Chondrocyte (in vitro differentiated cells): ENCODE measurements at regions not wholly inside any gene's neighbourhood (a gene's known extent, or its start where the extent isn't known, plus 50 kb on each side); places are given as distances from the start of the nearest gene placed in this dataset.

ENCODE experiments used
- DNase-seq: peaks from one replicate; pipeline ENCODE4 v3.0.0; 2021; ENCODE audit warnings: mixed read lengths, low spot score
- H3K27ac Mint-ChIP-seq: one replicate; pipeline ENCODE4 v1.8.0; 2021; ENCODE audit warnings: mild to moderate bottlenecking, moderate library complexity, mixed read lengths; ENCODE audit not compliant: unreplicated experiment
- H3K27me3 Mint-ChIP-seq: 2 replicates; pipeline ENCODE4 v1.8.0; 2021; ENCODE audit warnings: low read depth, mixed read lengths
- H3K36me3 Mint-ChIP-seq: 2 replicates; pipeline ENCODE4 v1.8.0; 2021; ENCODE audit warnings: low read depth, mixed read lengths
- H3K4me1 Mint-ChIP-seq: 2 replicates; pipeline ENCODE4 v1.8.0; 2021; ENCODE audit warnings: low read depth, mild to moderate bottlenecking, mixed read lengths
- H3K4me3 Mint-ChIP-seq: one replicate; pipeline ENCODE4 v1.8.0; 2021; ENCODE audit warnings: mild to moderate bottlenecking, moderate library complexity, mixed read lengths; ENCODE audit not compliant: unreplicated experiment
- H3K9me3 Mint-ChIP-seq: 2 replicates; pipeline ENCODE4 v1.8.0; 2021; ENCODE audit warnings: low read depth, mixed read lengths
- TF ChIP-seq, protein P1 (sequence below): fragments of 200-600 bp; sonication (generic); IDR thresholded peaks from 2 replicates; pipeline ENCODE4 v1.5.0; 2021; ENCODE audit warnings: antibody characterized with exemption, mild to moderate bottlenecking, moderate library complexity

DNA sequence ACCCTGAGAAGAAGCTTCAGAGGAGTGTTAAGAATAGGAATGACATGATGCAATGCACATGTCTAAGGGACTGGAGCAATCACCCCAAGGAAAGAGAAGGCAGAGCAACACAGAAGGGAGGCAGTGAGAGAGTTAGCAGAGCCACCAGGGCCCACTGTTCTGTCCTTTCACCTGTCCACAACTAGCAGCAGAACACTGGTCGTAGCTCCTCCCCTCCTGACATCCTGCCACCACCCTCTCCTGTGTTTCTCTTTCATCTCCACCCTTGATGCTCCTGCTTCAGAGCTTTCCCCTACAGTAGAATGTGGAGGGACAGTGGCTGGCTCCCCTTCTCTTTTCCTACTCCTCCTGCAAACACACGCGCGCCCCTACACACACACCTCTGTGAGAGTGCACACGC is 483.4 kb upstream of the KIF2A start:
- peaks cover 4% of the 10 kb centered on the region for H3K4me1 Mint-ChIP-seq
- DNase-seq: no peak
- no peaks in the 10 kb centered on the region for H3K36me3 Mint-ChIP-seq
- no peaks in the 10 kb centered on the region for H3K27me3 Mint-ChIP-seq
- H3K9me3 Mint-ChIP-seq: no peaks in the 10 kb centered on the region
- H3K4me3 Mint-ChIP-seq: no peak overlapping the region
- TF ChIP-seq, protein P1, sequence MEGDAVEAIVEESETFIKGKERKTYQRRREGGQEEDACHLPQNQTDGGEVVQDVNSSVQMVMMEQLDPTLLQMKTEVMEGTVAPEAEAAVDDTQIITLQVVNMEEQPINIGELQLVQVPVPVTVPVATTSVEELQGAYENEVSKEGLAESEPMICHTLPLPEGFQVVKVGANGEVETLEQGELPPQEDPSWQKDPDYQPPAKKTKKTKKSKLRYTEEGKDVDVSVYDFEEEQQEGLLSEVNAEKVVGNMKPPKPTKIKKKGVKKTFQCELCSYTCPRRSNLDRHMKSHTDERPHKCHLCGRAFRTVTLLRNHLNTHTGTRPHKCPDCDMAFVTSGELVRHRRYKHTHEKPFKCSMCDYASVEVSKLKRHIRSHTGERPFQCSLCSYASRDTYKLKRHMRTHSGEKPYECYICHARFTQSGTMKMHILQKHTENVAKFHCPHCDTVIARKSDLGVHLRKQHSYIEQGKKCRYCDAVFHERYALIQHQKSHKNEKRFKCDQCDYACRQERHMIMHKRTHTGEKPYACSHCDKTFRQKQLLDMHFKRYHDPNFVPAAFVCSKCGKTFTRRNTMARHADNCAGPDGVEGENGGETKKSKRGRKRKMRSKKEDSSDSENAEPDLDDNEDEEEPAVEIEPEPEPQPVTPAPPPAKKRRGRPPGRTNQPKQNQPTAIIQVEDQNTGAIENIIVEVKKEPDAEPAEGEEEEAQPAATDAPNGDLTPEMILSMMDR: no peak
- H3K27ac Mint-ChIP-seq: no peak overlapping the region

DNA sequence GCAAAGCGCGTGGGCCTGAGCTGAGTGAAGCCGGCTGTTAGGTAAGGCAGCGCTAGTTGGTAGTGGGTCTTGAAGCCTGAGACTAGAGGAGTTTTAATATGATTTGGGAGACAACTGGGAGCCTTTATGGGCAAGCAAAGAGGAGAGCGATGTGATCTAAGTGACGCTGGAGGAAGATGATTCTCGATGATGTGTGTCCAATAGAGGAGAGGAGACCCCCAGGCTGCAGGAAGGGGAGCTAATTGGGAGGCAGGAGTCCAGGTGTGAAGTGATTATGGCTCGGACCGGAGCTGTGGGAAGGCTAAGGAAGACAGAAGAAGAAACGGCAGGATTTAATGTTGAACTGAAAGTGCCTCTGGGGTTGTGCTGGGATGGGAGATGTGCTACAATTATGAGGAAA is 482.9 kb upstream of the KIF2A start:
- Mint-ChIP-seq H3K4me3 (no peak overlapping the region), H3K4me1 (no peaks in the 10 kb centered on the region), H3K9me3 (no peaks in the 10 kb centered on the region), H3K27ac (no peak overlapping the region), H3K36me3 (no peaks in the 10 kb centered on the region), H3K27me3 (no peaks in the 10 kb centered on the region)
- TF ChIP-seq, protein P1: no peak
- DNase-seq: no peak

DNA sequence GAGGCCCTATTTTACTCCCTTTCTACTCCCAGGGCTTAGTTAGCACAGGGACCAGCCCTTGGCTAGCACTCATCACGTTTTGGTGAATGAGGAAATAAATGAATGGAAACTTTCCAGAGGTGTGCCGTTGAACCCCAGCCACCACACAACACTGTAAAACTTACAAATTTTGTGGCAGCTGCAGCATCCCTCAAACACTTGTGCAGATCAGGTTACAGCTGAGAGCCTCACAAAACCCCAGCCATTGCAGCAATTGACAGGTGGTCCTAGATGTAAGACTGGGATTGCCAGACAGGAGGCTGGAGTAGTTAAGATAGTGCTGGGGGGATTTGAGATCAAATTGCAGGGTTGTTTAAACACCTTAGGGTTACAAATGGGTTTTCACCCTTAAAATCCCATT is 482.2 kb upstream of the KIF2A start:
- no peak overlapping the region for H3K4me3 Mint-ChIP-seq
- no peaks in the 10 kb centered on the region for H3K4me1 Mint-ChIP-seq
- no peaks in the 10 kb centered on the region for H3K36me3 Mint-ChIP-seq
- TF ChIP-seq, protein P1: no peak
- no peak for DNase-seq
- no peaks in the 10 kb centered on the region for H3K27me3 Mint-ChIP-seq
- no peaks in the 10 kb centered on the region for H3K9me3 Mint-ChIP-seq
- no peak overlapping the region for H3K27ac Mint-ChIP-seq

DNA sequence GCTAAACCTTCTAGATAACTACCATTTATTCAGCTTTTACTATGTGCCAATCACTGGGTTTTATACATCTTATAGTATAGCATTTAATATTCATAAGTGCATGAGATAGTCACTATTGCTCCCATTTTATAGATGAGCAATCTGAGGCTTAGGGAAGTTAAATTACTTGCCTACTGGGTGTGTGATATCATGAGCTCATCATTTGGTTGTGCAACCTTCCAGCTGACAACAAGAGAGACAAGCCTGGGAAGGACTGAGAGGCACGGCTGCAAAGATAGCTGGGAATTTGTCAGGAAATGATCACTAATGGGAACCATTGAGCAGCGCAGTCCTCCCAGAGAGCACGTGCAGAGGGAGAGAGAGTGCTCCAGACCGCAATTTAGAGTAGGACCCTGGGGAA is 481.6 kb upstream of the KIF2A start:
- H3K36me3 Mint-ChIP-seq: no peaks in the 10 kb centered on the region
- DNase-seq: no peak
- TF ChIP-seq, protein P1: no peak
- H3K9me3 Mint-ChIP-seq: no peaks in the 10 kb centered on the region
- H3K27me3 Mint-ChIP-seq: no peaks in the 10 kb centered on the region
- no peaks in the 10 kb centered on the region for H3K4me1 Mint-ChIP-seq
- H3K4me3 Mint-ChIP-seq: no peak overlapping the region
- H3K27ac Mint-ChIP-seq: no peak overlapping the region

DNA sequence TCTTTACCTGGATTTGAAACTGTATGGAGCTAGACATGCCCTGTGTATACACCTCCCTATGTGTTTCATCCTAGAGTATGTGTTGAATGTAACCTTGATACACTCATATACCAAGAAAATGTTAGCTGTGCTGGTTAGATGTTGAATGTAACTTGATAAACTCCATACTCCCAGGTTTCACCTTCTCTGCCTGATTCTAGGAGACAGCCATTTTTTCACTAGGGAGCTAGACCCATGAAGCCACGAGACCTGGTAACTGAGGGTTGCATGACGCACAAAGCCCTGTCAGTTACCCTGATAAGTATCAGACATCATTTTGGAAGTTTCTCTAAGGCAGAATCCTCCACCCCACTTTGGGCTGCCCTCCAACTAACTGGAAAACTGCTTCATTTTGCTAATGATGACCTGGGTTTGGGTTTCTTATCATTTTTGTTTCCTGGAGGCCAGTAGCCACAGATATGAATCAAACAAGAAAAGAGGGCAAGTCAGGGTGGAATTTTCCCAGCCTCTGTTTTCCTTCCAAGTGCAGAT is 478.5 kb upstream of the KIF2A start:
- no peak overlapping the region for H3K27ac Mint-ChIP-seq
- TF ChIP-seq, protein P1: no peak
- no peaks in the 10 kb centered on the region for H3K36me3 Mint-ChIP-seq
- H3K27me3 Mint-ChIP-seq: no peaks in the 10 kb centered on the region
- H3K9me3 Mint-ChIP-seq: no peaks in the 10 kb centered on the region
- H3K4me1 Mint-ChIP-seq: no peaks in the 10 kb centered on the region
- DNase-seq: no peak
- no peak overlapping the region for H3K4me3 Mint-ChIP-seq
